T-helper 2 cell treated with Interferon-gamma antibody and Interleukin-4, amounts not matched to agents 100 ng/mL and 5 ng/mL, for 36 hours (primary cell): ENCODE measurements at regions not wholly inside any gene's neighbourhood (a gene's known extent, or its start where the extent isn't known, plus 50 kb on each side); places are given as distances from the start of the nearest gene placed in this dataset.
"Not testable (repeated sequence)": the region's sequence is repeated elsewhere in the genome, so short reads cannot be mapped to it uniquely, and the experiment has no call there.

Source experiments
- intact Hi-C: fragments of 100-400 bp; cut with micrococcal nuclease; formaldehyde crosslinking; loops from one replicate; pipeline ENCODE4 v1.15.1; 2023

- intact Hi-C loops: no loop called here
Observed at GRCh38 chr9:71514344-71514975, 253.9 kb downstream of the CEMIP2 start.

- intact Hi-C loops: no loop called here
Observed at GRCh38 chr9:71509054-71509453, 259.3 kb downstream of the CEMIP2 start.

- intact Hi-C loops: not testable (repeated sequence)
Observed at GRCh38 chr9:71508141-71508540, 260.2 kb downstream of the CEMIP2 start.

- intact Hi-C loops: no loop called here
Observed at GRCh38 chr9:71506821-71507220, 261.5 kb downstream of the CEMIP2 start.

GRCh38 chr9:71504636-71505035 lies 263.7 kb downstream of the CEMIP2 start:
- intact Hi-C loops: no loop called here

GRCh38 chr9:71498691-71499090 lies 269.6 kb downstream of the CEMIP2 start:
- intact Hi-C loops: no loop called here

- intact Hi-C loops: no loop called here
Observed at GRCh38 chr9:71490810-71491209, 277.5 kb downstream of the CEMIP2 start.

- intact Hi-C loops: no loop called here
Observed at GRCh38 chr9:71487061-71487460, 281.3 kb downstream of the CEMIP2 start.

- intact Hi-C loops: no loop called here
Observed at GRCh38 chr9:71485326-71485725, 283.0 kb downstream of the CEMIP2 start.

GRCh38 chr9:71483436-71483835 lies 284.9 kb downstream of the CEMIP2 start:
- intact Hi-C loops: no loop called here

- intact Hi-C loops: no loop called here
Observed at GRCh38 chr9:71479621-71480020, 288.7 kb downstream of the CEMIP2 start.

- intact Hi-C loops: no loop called here
Observed at GRCh38 chr9:71472400-71472799, 295.9 kb downstream of the CEMIP2 start.

GRCh38 chr9:71465392-71465791 lies 302.9 kb downstream of the CEMIP2 start:
- intact Hi-C loops: no loop called here

- intact Hi-C loops: no loop called here
Observed at GRCh38 chr9:71459082-71459481, 309.2 kb downstream of the CEMIP2 start.

GRCh38 chr9:71446473-71447411 lies 321.6 kb downstream of the CEMIP2 start:
- intact Hi-C loops: no loop called here

GRCh38 chr9:71446106-71446472 lies 322.2 kb downstream of the CEMIP2 start:
- intact Hi-C loops: no loop called here

- intact Hi-C loops: no loop called here
Observed at GRCh38 chr9:71442937-71443336, 321.5 kb upstream of the TRPM3 start.

GRCh38 chr9:71441266-71441665 lies 319.8 kb upstream of the TRPM3 start:
- intact Hi-C loops: no loop called here

- intact Hi-C loops: no loop called here
Observed at GRCh38 chr9:71431931-71432330, 310.5 kb upstream of the TRPM3 start.

GRCh38 chr9:71407341-71407740 lies 285.9 kb upstream of the TRPM3 start:
- intact Hi-C loops: not testable (repeated sequence)

- intact Hi-C loops: no loop called here
Observed at GRCh38 chr9:71403106-71403505, 281.7 kb upstream of the TRPM3 start.

- intact Hi-C loops: no loop called here
Observed at GRCh38 chr9:71393005-71393404, 271.6 kb upstream of the TRPM3 start.

- intact Hi-C loops: no loop called here
Observed at GRCh38 chr9:71384343-71384742, 262.9 kb upstream of the TRPM3 start.
